Fibroblast of pulmonary artery (primary cell): ENCODE measurements at regions not wholly inside any gene's neighbourhood (a gene's known extent, or its start where the extent isn't known, plus 50 kb on each side); places are given as distances from the start of the nearest gene placed in this dataset.

Source experiments
- DNase-seq: peaks from one replicate; pipeline ENCODE4 v3.0.0-alpha.2; 2010; ENCODE audit warnings: low read depth
- H3K4me3 ChIP-seq: replicated peaks from 2 replicates; pipeline ENCODE4 v1.5.1; 2011; ENCODE audit warnings: low read depth, mild to moderate bottlenecking, control low read depth, low read length, moderate library complexity
- TF ChIP-seq, protein P1 (sequence below): IDR thresholded peaks from 2 replicates; pipeline ENCODE4 v1.5.1; 2011; ENCODE audit warnings: mild to moderate bottlenecking, control low read depth, low read length, inconsistent platforms; ENCODE audit errors: missing control alignments

DNA sequence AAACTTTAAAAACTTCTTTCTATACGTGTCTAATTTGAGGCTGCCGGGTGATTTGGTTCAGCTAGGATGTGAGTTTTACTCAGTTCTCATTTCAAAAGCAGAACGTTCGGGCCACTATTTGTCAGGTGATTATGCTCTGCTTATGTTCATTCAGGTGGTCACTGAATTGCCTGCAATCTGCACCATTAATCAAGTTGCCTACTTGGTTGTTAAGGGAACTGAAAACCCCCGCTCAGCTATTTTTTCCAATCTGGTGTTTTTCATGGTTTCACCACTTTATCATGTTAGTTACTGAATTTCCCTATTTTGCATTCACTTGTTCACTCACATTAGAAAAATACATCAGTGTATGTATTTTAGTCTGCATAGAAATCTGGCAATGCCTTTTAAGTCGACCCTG is 523.0 kb downstream of the CSNK1G3 start:
- no peak for DNase-seq
- H3K4me3 ChIP-seq: no peak overlapping the region
- TF ChIP-seq, protein P1, sequence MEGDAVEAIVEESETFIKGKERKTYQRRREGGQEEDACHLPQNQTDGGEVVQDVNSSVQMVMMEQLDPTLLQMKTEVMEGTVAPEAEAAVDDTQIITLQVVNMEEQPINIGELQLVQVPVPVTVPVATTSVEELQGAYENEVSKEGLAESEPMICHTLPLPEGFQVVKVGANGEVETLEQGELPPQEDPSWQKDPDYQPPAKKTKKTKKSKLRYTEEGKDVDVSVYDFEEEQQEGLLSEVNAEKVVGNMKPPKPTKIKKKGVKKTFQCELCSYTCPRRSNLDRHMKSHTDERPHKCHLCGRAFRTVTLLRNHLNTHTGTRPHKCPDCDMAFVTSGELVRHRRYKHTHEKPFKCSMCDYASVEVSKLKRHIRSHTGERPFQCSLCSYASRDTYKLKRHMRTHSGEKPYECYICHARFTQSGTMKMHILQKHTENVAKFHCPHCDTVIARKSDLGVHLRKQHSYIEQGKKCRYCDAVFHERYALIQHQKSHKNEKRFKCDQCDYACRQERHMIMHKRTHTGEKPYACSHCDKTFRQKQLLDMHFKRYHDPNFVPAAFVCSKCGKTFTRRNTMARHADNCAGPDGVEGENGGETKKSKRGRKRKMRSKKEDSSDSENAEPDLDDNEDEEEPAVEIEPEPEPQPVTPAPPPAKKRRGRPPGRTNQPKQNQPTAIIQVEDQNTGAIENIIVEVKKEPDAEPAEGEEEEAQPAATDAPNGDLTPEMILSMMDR: no peak

DNA sequence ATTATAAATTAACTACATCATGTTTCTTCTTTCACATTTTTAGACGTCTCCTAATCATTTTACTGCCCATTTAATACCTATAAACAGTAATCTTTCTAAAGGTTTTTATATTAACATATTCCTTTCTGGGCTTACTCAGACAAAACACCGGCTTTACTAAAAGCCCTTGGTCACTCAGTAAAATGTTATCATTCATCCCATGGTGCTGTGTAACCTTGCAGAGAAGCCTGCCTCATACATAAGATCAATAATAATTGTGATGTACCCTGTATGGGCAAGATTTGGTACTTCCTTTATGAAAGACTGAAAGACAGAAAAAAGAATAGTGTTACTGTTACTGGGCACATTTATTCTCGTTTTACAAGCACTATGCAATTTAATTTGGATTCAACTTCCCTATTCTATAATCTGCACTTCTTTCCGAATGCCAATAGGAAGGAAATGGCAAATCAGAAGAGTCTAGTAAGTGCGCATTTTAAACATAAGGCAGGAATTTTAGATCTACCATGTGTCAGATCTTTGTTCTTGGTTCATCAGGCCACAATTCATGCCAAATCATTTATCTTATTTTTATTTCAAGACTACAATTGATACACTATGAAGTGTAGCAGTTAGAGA is 522.2 kb downstream of the CSNK1G3 start:
- no peak overlapping the region for H3K4me3 ChIP-seq
- TF ChIP-seq, protein P1: no peak
- DNase-seq: no peak

DNA sequence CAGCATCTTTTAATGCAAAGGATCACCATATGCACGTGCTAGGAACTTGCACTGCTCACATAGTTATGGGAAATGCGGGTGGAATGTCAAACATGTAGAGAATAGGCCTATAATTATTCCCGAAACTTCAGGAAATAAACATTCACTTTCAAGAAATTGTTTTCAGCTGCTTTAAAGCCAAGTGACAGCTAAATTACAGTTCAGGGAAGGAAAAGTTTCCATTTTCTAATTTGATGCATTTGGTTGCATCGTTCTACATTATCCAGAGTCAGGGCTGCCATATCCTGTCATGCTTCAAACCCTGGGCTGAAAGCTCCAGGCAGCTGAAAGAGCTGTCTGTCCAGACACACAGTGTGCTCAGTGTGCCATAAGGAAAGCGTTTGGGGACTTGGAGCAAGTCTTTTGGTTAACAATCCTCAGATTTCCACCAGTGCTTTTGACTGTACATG is 518.1 kb downstream of the CSNK1G3 start:
- DNase-seq: no peak
- TF ChIP-seq, protein P1: no peak
- no peak overlapping the region for H3K4me3 ChIP-seq

DNA sequence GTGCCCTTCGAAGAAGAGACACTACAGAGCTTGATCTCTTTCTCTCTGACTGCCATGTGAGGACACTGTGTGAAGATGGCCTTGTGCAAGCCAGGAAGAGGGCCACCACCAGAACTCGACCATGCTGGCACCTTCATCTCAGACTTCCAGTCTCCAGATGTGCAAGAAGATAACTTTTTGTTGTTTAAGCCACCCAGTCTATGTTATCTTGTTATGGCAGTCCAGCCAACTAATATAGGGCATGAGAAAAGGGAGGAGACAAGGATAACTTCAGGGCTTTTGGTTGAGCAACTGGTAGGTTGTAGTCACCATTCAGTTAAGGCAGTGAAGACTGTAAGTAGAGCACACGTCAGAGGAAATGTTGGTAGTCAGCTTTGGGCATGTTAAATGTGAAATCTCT is 515.5 kb downstream of the CSNK1G3 start:
- TF ChIP-seq, protein P1: no peak
- no peak overlapping the region for H3K4me3 ChIP-seq
- no peak for DNase-seq

DNA sequence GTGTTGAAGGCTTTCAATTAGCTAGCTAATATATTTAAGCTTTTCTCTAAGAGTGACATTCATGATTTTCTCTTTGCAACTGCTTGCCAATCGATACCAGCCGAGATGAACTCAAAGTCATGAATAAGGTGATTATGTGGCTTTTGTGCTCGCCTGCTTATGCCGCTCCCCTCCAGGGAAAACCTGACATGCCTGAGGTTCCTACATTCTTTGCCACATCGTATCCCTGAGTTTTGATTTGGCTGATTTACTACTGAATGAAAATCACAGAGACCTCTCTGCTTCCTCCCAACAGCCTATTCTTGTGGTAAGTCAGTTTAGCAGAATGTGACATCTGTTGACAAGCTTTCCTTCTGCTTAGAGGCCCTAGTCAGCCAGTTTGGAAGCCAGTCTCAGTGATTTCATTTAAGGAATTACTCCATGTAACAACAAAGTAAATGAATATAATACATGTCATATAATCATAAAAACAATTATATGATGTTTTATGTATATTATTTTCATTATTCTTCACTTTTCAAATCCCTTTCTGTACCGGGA is 513.4 kb downstream of the CSNK1G3 start:
- TF ChIP-seq, protein P1: no peak
- H3K4me3 ChIP-seq: no peak overlapping the region
- DNase-seq: no peak

DNA sequence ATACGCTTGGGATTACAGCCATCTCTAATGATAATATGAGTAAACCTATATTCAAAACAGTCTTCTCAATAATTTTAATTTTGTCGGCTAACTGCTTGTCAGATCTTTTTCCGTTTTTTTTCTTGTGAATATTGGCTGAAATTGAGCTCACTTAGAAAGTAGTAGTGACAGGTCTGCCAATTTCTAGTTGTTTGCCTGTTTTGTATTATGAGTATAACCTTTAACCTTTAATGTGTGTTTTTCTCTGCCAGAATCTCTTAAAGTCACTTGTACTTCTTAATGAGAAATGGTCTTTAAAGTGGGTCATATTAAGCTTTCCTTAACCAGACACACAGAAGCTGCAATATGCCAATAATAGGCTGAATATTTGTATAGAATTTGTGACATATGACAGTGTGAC is 511.0 kb downstream of the CSNK1G3 start:
- H3K4me3 ChIP-seq: no peak overlapping the region
- DNase-seq: no peak
- TF ChIP-seq, protein P1: no peak

DNA sequence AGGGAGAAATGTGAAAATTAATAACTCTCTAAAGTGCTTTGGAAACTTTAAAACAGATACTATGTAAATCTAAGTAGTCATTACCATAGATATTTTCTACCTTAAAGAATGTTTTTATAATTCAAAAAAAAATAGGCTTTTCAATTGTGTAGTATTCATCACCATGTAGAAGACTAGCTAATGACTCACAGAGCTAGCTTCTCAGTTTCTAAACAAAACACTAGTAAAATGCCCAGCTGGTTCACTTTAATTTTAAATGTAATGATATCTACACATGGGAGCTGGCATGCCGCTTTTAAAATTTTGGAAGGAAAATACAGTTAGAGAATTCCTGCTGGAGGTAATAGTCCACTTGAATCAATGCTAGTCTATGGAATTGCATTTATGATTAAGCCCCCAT is 509.8 kb downstream of the CSNK1G3 start:
- H3K4me3 ChIP-seq: no peak overlapping the region
- TF ChIP-seq, protein P1: no peak
- DNase-seq: no peak
